Right lung (tissue), 2 donors: ENCODE measurements at regions not wholly inside any gene's neighbourhood (a gene's known extent, or its start where the extent isn't known, plus 50 kb on each side); places are given as distances from the start of the nearest gene placed in this dataset.
"Not testable (repeated sequence)": the region's sequence is repeated elsewhere in the genome, so short reads cannot be mapped to it uniquely, and the experiment has no call there.

Experiments
- DNase-seq, 2 donors: peaks; one replicate each; pipeline ENCODE4 v3.0.0-alpha.2; 2013

DNA sequence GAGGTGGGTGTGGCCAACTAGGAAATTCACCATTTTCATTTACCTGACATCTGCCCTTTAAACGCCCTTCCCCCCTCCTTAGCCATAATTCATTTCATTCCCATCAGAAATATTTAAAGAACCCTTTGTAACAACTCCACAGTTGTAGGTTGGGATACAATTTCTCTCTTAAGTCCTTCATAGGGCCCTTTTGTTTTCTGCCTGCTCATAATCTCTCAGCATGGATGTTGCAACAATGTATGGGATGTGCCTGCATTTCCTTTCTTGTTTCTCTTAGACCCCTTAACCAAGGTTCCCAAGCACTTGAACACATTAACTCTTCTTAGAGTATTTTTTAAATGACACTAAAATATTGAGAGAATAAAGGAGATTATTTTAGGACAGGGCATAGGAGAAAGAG lies 51.7 kb upstream of the MYO10 start:
- DNase-seq = no peak

DNA sequence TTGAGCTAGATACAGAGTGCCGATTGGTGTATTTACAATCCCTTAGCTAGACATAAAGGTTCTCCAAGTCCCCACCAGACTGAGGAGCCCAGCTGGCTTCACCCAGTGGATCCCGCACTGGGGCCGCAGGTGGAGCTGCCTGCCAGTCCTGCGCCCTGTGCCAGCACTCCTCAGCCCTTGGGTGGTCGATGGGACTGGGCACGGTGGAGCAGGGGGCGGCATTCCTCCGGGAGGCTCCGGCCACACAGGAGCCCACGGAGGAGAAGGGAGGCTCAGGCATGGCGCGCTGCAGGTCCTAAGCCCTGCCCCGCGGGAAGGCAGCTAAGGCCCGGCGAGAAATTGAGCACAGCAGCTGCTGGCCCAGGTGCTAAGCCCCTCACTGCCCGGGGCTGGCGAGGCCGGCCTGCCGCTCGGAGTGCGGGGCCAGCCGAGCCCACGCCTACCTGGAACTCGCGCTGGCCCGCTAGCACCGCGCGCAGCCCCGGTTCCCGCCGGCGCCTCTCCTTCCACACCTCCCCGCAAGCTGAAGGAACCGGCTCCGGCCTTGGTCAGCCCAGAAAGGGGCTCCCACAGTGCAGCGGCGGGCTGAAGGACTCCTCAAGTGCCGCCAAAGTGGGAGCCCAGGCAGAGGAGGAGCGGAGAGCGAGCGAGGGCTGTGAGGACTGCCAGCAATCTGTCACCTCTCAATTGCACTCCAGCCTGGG lies 54.9 kb upstream of the MYO10 start:
- not testable (repeated sequence) for DNase-seq

DNA sequence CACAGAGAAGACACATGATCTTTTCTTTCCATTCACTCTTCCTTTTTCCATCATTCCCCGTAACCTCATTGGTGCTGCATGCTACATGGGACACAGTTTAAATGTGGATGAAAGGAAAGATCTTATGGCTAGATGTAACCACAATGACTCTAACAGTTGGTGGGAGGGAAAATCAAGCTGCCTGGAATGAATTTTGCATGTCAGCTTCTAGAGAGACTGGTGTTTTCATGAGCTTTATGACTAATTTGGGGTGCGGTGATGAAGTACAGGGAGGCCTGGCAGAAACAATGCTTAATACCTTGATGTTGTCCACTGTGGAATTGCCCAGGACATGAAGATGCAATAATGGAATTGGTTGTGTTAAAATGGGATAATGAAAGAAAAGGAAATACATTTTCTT lies 55.9 kb upstream of the MYO10 start:
- DNase-seq = no peak

GRCh38 chr5:16992444-16992843 lies 56.4 kb upstream of the MYO10 start:
- DNase-seq = no peak

DNA sequence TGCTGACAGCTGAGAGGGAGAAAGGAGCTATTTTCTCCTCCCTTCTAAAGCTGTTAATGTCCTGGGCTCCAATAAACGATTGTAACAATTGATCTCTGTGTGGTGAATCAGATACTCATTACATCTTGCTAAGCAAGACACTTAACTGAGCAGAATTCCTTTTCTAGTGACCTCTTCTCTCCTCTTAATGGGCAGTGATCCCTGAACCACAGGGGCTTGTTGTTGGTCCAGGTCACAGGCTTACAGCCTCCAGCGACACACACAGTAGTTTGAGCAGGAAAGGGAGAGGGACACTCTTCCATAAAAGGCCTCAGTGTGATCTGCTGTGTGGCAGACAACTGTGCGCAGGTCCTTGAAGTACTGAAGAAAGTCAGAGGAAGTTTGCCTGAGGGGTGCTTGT lies 58.5 kb upstream of the MYO10 start:
- no peak for DNase-seq

- DNase-seq = no peak
These were observed 59.3 kb upstream of the MYO10 start for GRCh38 chr5:16995372-16995771.

DNA sequence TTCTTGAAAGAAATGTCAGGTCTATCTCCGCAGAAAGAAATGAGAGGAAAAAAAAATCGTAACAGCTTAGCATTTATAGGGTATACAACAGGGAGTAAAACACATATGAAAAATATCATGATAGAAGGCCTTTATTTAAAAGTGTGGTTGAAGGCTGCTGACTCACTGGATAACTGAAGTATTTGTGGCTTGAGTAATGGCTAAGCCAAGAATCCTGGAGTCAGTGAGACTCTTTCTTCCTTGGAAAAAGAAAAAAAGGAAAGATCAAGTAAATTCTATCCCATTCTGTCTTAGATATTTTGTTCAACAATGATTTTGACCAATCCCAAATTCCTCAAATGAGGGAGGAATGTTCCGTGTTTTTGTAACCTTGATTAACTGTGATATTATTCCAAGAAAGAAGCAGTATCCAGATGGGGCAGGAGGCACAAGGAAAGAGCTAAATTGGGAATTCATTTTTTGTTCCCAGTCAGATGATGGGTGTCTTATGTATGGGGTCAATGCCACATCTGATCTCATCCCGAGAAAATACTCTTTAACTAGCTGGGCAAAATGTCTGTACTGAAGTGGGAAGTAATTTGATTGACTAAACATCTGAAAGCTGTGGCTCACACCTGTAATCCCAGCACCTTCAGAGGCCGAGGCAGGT lies 64.3 kb upstream of the MYO10 start:
- no peak for DNase-seq

DNA sequence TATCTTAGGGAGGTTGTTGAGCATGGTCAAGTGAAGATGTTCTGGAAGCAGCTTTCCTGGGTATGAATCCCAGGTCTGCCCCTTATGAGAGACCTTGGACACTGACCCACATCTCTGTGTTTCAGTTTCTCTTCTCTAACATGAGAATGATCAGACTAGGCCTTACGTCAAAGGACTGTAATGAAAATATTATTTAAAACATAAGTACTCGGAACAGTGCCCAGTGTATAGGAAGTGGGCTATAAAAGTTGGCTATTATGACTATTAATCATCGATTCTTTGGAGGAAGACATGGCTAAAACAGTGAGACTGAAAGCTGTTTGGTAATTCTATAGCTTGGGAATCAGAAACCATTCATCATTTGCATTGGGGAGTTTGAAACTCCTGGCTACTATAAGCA lies 65.3 kb upstream of the MYO10 start:
- no peak for DNase-seq

DNA sequence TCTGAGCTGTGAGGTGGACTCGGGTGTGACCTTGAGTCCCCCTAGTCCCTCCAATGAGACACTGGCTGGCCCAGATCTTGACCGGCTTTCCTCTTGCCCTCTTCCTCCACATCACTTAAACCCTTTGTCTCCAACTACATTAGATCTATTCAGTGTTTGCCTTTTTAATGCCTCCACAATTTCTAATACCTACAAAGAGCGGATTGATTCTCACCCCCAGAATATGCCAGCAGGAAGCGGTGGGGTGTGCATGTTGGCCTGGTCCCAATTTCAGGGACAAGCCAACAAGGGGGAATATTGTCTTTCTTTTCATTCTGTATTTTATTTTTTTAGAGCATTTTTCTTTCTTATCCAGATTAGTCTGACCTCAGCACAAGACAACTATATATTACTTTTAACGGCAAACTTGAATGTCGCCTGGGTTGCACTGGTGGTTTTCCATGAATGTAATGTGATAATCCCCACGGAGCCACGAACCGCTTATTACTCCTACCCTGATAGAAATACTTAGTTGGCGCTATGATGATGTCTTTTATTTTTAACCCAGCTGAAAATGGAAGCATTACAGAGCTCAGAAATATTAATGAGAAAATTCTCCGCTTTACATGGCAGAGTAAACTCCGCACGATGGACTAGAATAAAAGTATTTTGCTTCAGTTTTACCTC lies 68.5 kb upstream of the MYO10 start:
- no peak for DNase-seq

DNA sequence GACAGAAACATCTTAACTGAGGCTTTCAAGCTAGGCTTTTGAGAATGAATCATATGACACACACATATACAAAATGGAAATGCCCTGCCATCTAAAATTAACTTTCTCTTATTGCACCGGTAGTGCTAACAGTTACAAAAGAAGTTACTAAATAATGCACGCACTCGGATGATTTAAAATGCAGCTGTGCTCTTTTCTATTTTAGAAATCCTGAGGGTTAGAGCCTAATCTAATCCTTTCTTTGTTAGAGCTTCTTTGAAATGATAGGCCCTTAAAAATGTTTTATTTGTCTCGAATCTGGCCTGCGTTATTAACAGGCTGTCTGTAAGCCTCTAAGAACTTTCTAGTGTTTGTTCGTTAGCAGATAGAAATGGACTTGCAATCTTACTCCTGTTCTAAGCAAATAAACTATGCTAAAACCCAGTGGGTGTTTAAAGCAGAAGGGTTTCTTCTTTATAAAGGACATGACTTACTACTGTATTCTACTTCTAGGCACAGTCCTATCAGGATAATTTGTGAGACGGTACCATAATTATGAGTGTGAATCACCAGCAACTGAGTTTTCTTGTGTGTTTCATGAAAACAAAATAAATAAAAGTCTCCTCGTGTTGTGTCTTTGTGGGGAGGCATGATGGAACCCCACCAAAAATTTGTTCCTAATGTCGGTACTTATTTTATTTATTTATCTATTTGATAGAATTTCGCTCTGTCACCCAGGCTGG lies 69.2 kb upstream of the MYO10 start:
- DNase-seq = no peak

GRCh38 chr5:17012289-17012688 lies 76.2 kb upstream of the MYO10 start:
- DNase-seq = no peak

GRCh38 chr5:17014686-17015085 lies 78.6 kb upstream of the MYO10 start:
- no peak for DNase-seq

DNA sequence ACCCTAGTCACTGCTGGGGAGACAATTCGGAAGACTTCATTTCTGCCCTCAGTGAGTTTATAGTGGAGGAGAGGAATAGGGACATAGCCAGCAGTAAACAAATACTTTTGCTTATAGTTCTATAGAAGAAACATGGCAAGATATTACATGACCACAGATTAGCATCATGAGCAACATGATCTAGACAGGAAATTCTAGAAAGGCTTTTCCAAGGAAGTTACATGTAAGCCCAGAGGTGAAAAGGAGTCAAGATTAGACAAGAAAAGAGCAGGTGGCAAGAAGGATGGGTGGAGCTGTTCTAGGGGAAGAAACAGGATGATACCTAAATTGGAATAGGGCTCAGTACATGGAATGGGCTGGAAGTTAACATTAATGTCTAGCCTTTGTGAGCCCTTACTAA lies 82.8 kb upstream of the MYO10 start:
- DNase-seq = no peak

DNA sequence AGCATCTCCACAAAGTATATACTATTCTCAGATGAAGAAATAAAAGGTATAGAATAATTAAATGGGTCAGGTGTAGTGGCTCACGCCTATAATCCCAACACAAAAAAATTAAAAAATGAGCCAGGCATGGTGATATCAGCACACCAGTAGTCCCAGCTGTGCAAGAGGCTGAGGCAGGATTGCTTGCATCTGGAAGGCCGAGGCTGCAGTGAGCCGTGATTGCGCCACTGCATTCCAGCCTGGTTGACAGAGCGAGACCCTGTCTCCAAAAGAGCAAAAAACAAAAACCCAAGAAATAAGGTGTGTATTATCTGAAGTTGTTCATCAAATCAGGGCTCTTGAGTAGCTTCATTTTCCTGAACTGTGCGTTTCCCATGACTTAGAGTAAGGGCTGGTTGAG lies 83.2 kb upstream of the MYO10 start:
- peak; percentile 49 to 56 for DNase-seq

DNA sequence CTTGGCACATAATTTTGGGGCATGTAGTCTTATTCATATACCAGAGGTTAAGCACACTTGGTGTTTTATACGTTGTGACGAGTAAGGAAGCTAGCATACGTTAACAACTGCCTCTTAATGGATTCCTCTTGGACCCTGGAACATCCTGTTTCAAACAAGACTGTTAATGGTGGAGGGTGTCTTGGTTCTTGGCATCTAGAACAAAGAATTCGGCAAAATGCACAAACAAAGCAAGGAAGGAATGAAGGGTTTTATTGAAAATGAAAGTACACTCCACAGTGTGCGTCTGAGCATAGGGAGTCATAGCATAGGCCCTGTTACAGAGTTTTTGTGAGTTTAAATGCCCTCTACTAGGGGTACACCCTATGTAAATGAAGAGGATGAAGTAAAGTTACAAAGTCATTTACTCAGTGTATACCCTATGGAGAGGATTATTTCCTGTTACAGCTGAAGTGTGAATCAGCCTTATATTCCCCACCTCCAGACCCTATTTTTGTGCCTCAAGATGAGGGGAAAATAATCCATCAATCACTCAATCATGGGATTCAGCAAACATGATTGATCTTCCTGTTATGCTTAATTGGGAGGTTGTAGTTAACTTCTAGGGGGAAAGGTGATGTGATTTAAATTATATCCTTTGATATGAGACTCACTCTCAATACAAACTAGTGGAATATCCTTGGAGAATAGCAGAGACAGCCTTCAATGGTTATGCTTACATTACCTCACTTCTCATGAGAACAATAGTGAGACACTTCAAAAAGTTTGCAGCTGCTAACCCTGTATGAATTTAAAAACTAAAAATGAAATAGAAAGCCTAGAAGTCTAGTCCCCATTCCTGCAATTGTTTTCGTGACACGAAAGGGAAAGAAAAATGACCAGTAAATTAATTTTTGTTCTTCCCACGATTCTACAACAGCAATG lies 84.9 kb upstream of the MYO10 start:
- peak; percentile 46 to 54 for DNase-seq

- DNase-seq = no peak
These were observed 85.5 kb upstream of the MYO10 start for GRCh38 chr5:17021602-17021932.

DNA sequence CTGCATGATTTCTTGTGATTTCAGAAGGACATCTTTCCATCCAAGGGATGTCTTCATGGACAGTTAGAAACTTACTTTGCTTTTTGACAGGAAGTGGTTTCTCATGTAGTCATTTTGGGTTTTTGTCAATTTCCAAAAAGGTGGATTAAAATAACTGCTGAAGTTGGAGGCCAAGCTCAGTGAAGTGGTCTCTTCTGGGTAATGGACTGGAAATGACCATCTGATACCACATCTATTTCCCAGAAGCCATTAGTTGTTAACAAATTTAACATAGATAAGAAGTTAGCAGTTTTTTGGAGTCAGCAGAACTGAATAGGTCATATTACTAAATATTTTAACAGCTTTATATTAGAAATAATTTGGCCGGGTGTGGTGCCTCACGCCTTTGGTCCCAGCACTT lies 86.2 kb upstream of the MYO10 start:
- DNase-seq = no peak

- no peak for DNase-seq
These were observed 88.6 kb upstream of the MYO10 start for GRCh38 chr5:17024686-17025180.

- DNase-seq = not testable (repeated sequence)
These were observed 95.7 kb upstream of the MYO10 start for GRCh38 chr5:17031659-17032277.

DNA sequence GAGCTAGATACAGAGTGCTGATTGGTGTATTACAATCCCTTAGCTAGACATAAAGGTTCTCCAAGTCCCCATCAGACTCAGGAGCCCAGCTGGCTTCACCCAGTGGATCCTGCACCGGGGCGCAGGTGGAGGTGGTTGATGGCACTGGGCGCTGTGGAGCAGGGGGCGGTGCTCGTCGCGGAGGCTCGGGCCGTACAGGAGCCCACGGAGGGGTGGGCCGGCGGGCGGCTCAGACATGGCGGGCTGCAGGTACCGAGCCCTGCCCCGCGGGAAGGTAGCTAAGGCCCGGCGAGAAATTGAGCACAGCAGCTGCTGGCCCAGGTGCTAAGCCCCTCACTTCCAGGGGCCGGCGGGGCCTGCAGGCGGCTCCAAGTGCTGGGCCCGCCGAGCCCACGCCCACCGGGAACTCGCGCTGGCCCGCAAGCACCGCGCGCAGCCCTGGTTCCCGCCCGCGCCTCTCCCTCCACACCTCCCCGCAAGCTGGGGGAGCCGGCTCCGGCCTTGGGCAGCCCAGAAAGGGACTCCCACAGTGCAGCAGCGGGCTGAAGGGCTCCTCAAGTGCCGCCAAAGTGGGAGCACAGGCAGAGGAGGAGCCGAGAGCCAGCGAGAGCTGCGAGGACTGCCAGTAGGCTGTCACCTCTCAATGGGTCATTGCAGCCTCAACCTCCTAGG lies 96.4 kb upstream of the MYO10 start:
- DNase-seq = not testable (repeated sequence)
